ENCODE measurements at regions not wholly inside any gene's neighbourhood (a gene's known extent, or its start where the extent isn't known, plus 50 kb on each side); places are given as distances from the start of the nearest gene placed in this dataset.

DNA sequence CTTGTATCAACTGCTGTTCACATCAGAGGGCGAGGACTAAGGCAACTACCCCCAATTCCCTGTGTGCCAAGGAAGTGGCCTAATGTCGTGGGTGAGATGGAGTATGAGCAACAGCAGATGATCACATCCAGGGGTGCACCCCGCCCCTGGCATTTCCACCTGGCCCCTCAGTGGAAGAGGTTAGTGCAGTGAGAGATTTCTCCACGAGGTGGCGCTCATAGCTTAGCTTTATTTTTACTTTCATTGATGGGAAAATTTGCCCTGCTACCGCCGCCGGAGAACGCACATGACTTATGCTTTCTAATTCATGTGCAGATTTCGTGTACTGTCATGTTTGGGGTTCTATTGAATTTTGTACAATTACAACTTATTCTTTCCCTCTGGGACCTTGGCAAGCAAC, 470.6 kb upstream of the MEX3C start:
- peak; percentile 2 for DNase-seq
- Mint-ChIP-seq H3K9me3 (peaks cover 21% of the 10 kb centered on the region), H3K27me3 (ENCODE audit: insufficient read depth) (peaks cover 5% of the 10 kb centered on the region; the same call in 1 of the 2 replicates), H3K4me1 (ENCODE audit: low read depth) (no peaks in the 10 kb centered on the region), H3K27ac (no peak overlapping the region), H3K36me3 (ENCODE audit: low read depth) (no peaks in the 10 kb centered on the region), H3K4me3 (no peak overlapping the region)
- TF ChIP-seq, protein P1, sequence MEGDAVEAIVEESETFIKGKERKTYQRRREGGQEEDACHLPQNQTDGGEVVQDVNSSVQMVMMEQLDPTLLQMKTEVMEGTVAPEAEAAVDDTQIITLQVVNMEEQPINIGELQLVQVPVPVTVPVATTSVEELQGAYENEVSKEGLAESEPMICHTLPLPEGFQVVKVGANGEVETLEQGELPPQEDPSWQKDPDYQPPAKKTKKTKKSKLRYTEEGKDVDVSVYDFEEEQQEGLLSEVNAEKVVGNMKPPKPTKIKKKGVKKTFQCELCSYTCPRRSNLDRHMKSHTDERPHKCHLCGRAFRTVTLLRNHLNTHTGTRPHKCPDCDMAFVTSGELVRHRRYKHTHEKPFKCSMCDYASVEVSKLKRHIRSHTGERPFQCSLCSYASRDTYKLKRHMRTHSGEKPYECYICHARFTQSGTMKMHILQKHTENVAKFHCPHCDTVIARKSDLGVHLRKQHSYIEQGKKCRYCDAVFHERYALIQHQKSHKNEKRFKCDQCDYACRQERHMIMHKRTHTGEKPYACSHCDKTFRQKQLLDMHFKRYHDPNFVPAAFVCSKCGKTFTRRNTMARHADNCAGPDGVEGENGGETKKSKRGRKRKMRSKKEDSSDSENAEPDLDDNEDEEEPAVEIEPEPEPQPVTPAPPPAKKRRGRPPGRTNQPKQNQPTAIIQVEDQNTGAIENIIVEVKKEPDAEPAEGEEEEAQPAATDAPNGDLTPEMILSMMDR (IDR thresholded peaks at IDR 0.05), result peak; percentile 83

GRCh38 chr18:51668607-51669006, 471.1 kb upstream of the MEX3C start:
- no peaks in the 10 kb centered on the region for H3K36me3 Mint-ChIP-seq (ENCODE audit: low read depth)
- no peak overlapping the region for H3K27ac Mint-ChIP-seq
- no peak for DNase-seq
- TF ChIP-seq, protein P1 (IDR thresholded peaks at IDR 0.05), result no peak
- H3K27me3 Mint-ChIP-seq (ENCODE audit: insufficient read depth), result peaks cover 5% of the 10 kb centered on the region; the same call in 1 of the 2 replicates
- no peaks in the 10 kb centered on the region for H3K4me1 Mint-ChIP-seq (ENCODE audit: low read depth)
- H3K9me3 Mint-ChIP-seq, result peaks cover 21% of the 10 kb centered on the region
- no peak overlapping the region for H3K4me3 Mint-ChIP-seq

DNA sequence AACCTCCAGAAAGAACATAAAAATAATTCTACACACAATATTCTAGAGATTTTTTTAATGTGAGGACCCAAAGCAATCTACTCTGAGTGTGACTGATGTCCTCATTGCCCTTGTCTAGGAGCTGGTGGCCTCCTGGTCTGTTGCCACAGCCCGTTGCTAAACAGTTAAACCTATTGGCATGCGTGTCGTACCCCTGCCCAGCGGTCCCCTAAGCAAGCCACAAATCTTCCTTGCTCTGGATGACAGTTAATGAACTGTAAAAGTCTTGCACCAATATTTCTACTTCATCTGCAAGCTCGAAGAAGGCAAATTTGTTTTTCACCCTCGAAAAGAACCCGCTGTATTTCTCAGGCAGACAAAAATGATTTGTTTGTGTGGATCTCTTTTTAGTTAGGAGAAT, 489.1 kb upstream of the MEX3C start:
- no peaks in the 10 kb centered on the region for H3K27me3 Mint-ChIP-seq (ENCODE audit: insufficient read depth)
- no peaks in the 10 kb centered on the region for H3K4me1 Mint-ChIP-seq (ENCODE audit: low read depth)

GRCh38 chr18:51687845-51688585, 490.5 kb upstream of the MEX3C start:
- no peaks in the 10 kb centered on the region for H3K4me1 Mint-ChIP-seq (ENCODE audit: low read depth)
- no peaks in the 10 kb centered on the region for H3K27me3 Mint-ChIP-seq (ENCODE audit: insufficient read depth)
- no peak for DNase-seq
- TF ChIP-seq, protein P1 (IDR thresholded peaks at IDR 0.05), result no peak
- peaks cover 27% of the 10 kb centered on the region for H3K9me3 Mint-ChIP-seq
- no peak overlapping the region for H3K4me3 Mint-ChIP-seq
- no peak overlapping the region for H3K27ac Mint-ChIP-seq
- no peaks in the 10 kb centered on the region for H3K36me3 Mint-ChIP-seq (ENCODE audit: low read depth)

More for the DNA sequence above, 489.1 kb upstream of the MEX3C start:
- TF ChIP-seq, protein P1 (IDR thresholded peaks at IDR 0.05), result no peak
- DNase-seq, result no peak
- no peak overlapping the region for H3K4me3 Mint-ChIP-seq
- H3K36me3 Mint-ChIP-seq (ENCODE audit: low read depth), result no peaks in the 10 kb centered on the region
- H3K9me3 Mint-ChIP-seq, result peaks cover 30% of the 10 kb centered on the region
- no peak overlapping the region for H3K27ac Mint-ChIP-seq

DNA sequence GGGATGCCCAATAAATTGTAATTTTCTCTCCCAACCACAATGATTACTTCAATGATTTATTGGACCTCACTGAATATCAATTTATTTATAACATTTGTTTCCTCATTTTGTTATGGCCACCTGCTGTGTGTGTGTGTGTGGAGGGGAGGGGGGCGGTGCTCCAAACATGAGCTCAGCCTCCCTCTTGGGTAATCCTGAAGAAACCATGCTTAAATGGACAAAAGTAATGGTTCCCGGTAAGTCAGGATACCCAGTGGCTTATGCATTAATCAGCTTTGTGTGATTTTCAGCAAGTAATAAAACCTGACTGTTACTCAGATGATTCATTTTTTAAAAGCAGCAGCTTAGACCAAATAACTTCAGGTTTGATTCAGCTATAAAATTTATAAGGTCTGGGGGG, 495.1 kb upstream of the MEX3C start:
- H3K27me3 Mint-ChIP-seq (ENCODE audit: insufficient read depth), result no peaks in the 10 kb centered on the region
- no peaks in the 10 kb centered on the region for H3K4me1 Mint-ChIP-seq (ENCODE audit: low read depth)
- H3K27ac Mint-ChIP-seq, result no peak overlapping the region
- TF ChIP-seq, protein P1 (IDR thresholded peaks at IDR 0.05), result no peak
- no peak overlapping the region for H3K4me3 Mint-ChIP-seq
- no peak for DNase-seq
- H3K9me3 Mint-ChIP-seq, result peaks cover 38% of the 10 kb centered on the region
- H3K36me3 Mint-ChIP-seq (ENCODE audit: low read depth), result peaks cover 4% of the 10 kb centered on the region; the same call in 1 of the 2 replicates

Data from HFFc6 (cell line).